DND-41 (cell line): ENCODE measurements at regions not wholly inside any gene's neighbourhood (a gene's known extent, or its start where the extent isn't known, plus 50 kb on each side); places are given as distances from the start of the nearest gene placed in this dataset.

ENCODE experiments used
- CTCF ChIP-seq: IDR thresholded peaks from 2 replicates; pipeline ENCODE4 v1.5.1; 2012; ENCODE audit warnings: borderline replicate concordance, low read length, moderate library complexity, mild to moderate bottlenecking; ENCODE audit not compliant: poor library complexity, severe bottlenecking; ENCODE audit errors: extremely low read depth
- EZH2 ChIP-seq: IDR thresholded peaks from 3 replicates; pipeline ENCODE4 v1.6.1; 2012; ENCODE audit warnings: borderline replicate concordance, low read depth, mild to moderate bottlenecking, moderate library complexity, low read length, inconsistent platforms; ENCODE audit not compliant: severe bottlenecking

DNA sequence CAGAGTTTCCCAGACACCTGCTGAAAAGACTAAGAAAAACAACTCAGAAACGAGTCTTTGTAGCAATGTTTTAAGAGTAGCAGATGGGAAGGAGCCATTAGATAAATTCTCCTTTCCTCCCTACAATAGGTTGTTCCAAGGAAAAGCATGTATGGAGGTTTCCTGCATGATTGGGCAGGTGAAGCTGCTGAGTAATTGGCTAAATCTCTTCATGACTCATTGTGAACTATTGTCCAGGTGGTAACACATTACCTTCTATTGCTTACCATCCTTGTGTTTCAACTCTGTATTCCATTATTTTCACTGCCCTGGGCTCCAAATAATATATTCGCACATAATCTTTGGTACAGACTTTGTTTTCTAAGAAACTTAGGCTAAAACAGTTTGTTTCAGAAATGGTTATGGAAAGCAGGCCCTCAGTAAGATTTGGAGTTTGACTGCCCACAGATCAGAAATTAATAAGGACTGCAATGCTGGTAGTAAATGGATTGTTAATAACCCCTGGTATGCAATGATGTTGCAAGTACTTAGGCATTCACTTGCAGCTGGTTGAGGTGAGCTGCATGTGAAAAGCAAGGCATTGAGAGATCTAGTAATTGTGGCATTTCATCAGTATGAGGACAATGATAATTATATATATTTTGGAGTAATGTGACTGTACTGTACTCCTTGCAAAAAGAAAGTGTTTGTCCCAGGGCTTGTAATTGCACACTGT, 281.4 kb upstream of the VLDLR start:
- TF ChIP-seq CTCF (no peak), EZH2 (no peak)
